H9 (cell line): ENCODE measurements at regions not wholly inside any gene's neighbourhood (a gene's known extent, or its start where the extent isn't known, plus 50 kb on each side); places are given as distances from the start of the nearest gene placed in this dataset.

Experiments used
- DNase-seq: peaks from one replicate; pipeline ENCODE4 v3.0.0-alpha.2; 2017
- H2AFZ ChIP-seq: one replicate; pipeline ENCODE4 v1.6.1; 2013; ENCODE audit warnings: mild to moderate bottlenecking, low read length, control low read depth, moderate library complexity
- H2AK5ac ChIP-seq: 2 replicates; pipeline ENCODE4 v1.6.1; 2013; ENCODE audit warnings: low read length, control low read depth, mixed read lengths; ENCODE audit not compliant: insufficient read length
- H2BK120ac ChIP-seq: one replicate; pipeline ENCODE4 v1.6.1; 2013; ENCODE audit warnings: low read depth, mild to moderate bottlenecking, low read length, control low read depth, inconsistent platforms; ENCODE audit not compliant: poor library complexity, severe bottlenecking
- H2BK12ac ChIP-seq: 2 replicates; pipeline ENCODE4 v1.6.1; 2013; ENCODE audit warnings: low read length, control low read depth, mixed read lengths, low read depth; ENCODE audit not compliant: insufficient read length
- H2BK15ac ChIP-seq: 2 replicates; pipeline ENCODE4 v1.6.1; 2013; ENCODE audit warnings: low read depth, low read length, control low read depth
- H2BK20ac ChIP-seq: one replicate; pipeline ENCODE4 v1.6.1; 2013; ENCODE audit warnings: low read depth, mild to moderate bottlenecking, low read length, control low read depth, inconsistent platforms; ENCODE audit not compliant: poor library complexity, severe bottlenecking
- H2BK5ac ChIP-seq: 2 replicates; pipeline ENCODE4 v1.6.1; 2013; ENCODE audit warnings: low read length, control low read depth, mixed read lengths; ENCODE audit not compliant: insufficient read length
- H3K14ac ChIP-seq: 2 replicates; pipeline ENCODE4 v1.6.1; 2013; ENCODE audit warnings: low read length, control low read depth; ENCODE audit not compliant: insufficient read depth
- H3K18ac ChIP-seq: 2 replicates; pipeline ENCODE4 v1.6.1; 2013; ENCODE audit warnings: low read depth, mild to moderate bottlenecking, mixed read lengths, low read length, control low read depth; ENCODE audit not compliant: insufficient read length
- H3K23ac ChIP-seq: 2 replicates; pipeline ENCODE4 v1.6.1; 2013; ENCODE audit warnings: low read length, control low read depth, mixed read lengths, low read depth; ENCODE audit not compliant: insufficient read length
- H3K23me2 ChIP-seq: 2 replicates; pipeline ENCODE4 v1.6.1; 2013; ENCODE audit warnings: low read depth, mild to moderate bottlenecking, mixed read lengths, low read length, control low read depth; ENCODE audit not compliant: insufficient read length, poor library complexity, severe bottlenecking
- H3K27ac ChIP-seq: 2 replicates; pipeline ENCODE4 v1.5.1; 2013; ENCODE audit warnings: low read length, control low read depth, mixed read lengths, low read depth; ENCODE audit not compliant: insufficient read length
- H3K27me3 ChIP-seq: 2 replicates; pipeline ENCODE4 v1.6.1; 2013; ENCODE audit warnings: low read length, control low read depth, inconsistent platforms; ENCODE audit not compliant: insufficient read depth
- H3K4ac ChIP-seq: 2 replicates; pipeline ENCODE4 v1.6.1; 2013; ENCODE audit warnings: low read depth, mild to moderate bottlenecking, control low read depth, inconsistent platforms, low read length, moderate library complexity
- H3K4me1 ChIP-seq: 2 replicates; pipeline ENCODE4 v1.6.1; 2013; ENCODE audit warnings: low read length, control low read depth, inconsistent platforms; ENCODE audit not compliant: insufficient read depth
- H3K4me2 ChIP-seq: 2 replicates; pipeline ENCODE4 v1.6.1; 2013; ENCODE audit warnings: low read length, control low read depth, mixed read lengths; ENCODE audit not compliant: insufficient read length, insufficient read depth
- H3K56ac ChIP-seq: 2 replicates; pipeline ENCODE4 v1.6.1; 2013; ENCODE audit warnings: low read depth, mild to moderate bottlenecking, mixed read lengths, low read length, control low read depth; ENCODE audit not compliant: insufficient read length
- H3K79me1 ChIP-seq: 2 replicates; pipeline ENCODE4 v1.6.1; 2013; ENCODE audit warnings: low read depth, mild to moderate bottlenecking, moderate library complexity, low read length, control low read depth, inconsistent platforms; ENCODE audit not compliant: insufficient read depth, poor library complexity, severe bottlenecking
- H3K79me2 ChIP-seq: 2 replicates; pipeline ENCODE4 v1.6.1; 2013; ENCODE audit warnings: low read length, control low read depth, inconsistent platforms; ENCODE audit not compliant: insufficient read depth
- H3K9ac ChIP-seq: 2 replicates; pipeline ENCODE4 v1.6.1; 2013; ENCODE audit warnings: low read length, control low read depth, mixed read lengths; ENCODE audit not compliant: insufficient read length; ENCODE audit errors: extremely low read depth
- H3K9me3 ChIP-seq: one replicate; pipeline ENCODE4 v1.6.1; 2013; ENCODE audit warnings: low read depth, low read length, inconsistent platforms; ENCODE audit not compliant: control insufficient read depth
- H3T11ph ChIP-seq: one replicate; pipeline ENCODE4 v1.6.1; 2013; ENCODE audit warnings: mild to moderate bottlenecking, low read length, control low read depth, inconsistent platforms
- H4K20me1 ChIP-seq: one replicate; pipeline ENCODE4 v1.6.1; 2013; ENCODE audit not compliant: control insufficient read depth, insufficient read length, insufficient read depth
- H4K5ac ChIP-seq: 2 replicates; pipeline ENCODE4 v1.6.1; 2013; ENCODE audit warnings: low read depth, mild to moderate bottlenecking, mixed read lengths, low read length, control low read depth; ENCODE audit not compliant: insufficient read length
- H4K8ac ChIP-seq: replicated peaks from 2 replicates; pipeline ENCODE4 v1.6.1; 2013; ENCODE audit warnings: low read length, control low read depth, mixed read lengths, low read depth; ENCODE audit not compliant: insufficient read length
- H4K91ac ChIP-seq: 2 replicates; pipeline ENCODE4 v1.6.1; 2013; ENCODE audit warnings: low read depth, mild to moderate bottlenecking, moderate library complexity, mixed read lengths, low read length, control low read depth; ENCODE audit not compliant: insufficient read length
- H3K27ac Mint-ChIP-seq, 3 experiments: 2 replicates in 2 of 3; 3 replicates in 1 of 3; pipeline ENCODE4 v1.8.0; 2020 to 2021; ENCODE audit warnings: mixed read lengths in 3 of 3, mild to moderate bottlenecking in 1 of 3, moderate library complexity in 1 of 3
- H3K27me3 Mint-ChIP-seq: 2 replicates; pipeline ENCODE4 v1.8.0; 2021; ENCODE audit warnings: low read depth, mild to moderate bottlenecking, moderate library complexity, mixed read lengths
- H3K36me3 Mint-ChIP-seq, 3 experiments: 2 replicates in 2 of 3; 3 replicates in 1 of 3; pipeline ENCODE4 v1.8.0; 2020 to 2021; ENCODE audit warnings: low read depth in 3 of 3, mixed read lengths in 3 of 3; ENCODE audit not compliant: insufficient read depth in 1 of 3
- H3K4me1 Mint-ChIP-seq, 2 experiments: 2 replicates each; pipeline ENCODE4 v1.8.0; 2020; ENCODE audit warnings: mixed read lengths in 2 of 2
- H3K4me3 Mint-ChIP-seq, 2 experiments: 2 replicates in 1 of 2; 3 replicates in 1 of 2; pipeline ENCODE4 v1.8.0; 2020 to 2021; ENCODE audit warnings: mild to moderate bottlenecking in 2 of 2, mixed read lengths in 2 of 2, moderate library complexity in 1 of 2
- H3K9me3 Mint-ChIP-seq, 2 experiments: 2 replicates in 1 of 2; 3 replicates in 1 of 2; pipeline ENCODE4 v1.8.0; 2020; ENCODE audit warnings: mild to moderate bottlenecking in 2 of 2, mixed read lengths in 2 of 2, moderate library complexity in 1 of 2
- CTCF ChIP-seq: fragments of 200-600 bp; sonication (generic); conservative IDR thresholded peaks from 3 replicates; pipeline ENCODE4 v1.8.0; 2021; ENCODE audit warnings: antibody characterized with exemption, mild to moderate bottlenecking
- WGBS: extraction: QIAGEN DNeasy Blood & Tissue Kit; methylation state at CpG from one replicate; pipeline ENCODE4 v1.1.7; 2013; ENCODE audit warnings: missing lambda C conversion rate, low lambda C conversion rate, mixed read lengths; ENCODE audit not compliant: insufficient read length; ENCODE audit errors: extremely low coverage; 5-methylcytosine and 5-hydroxymethylcytosine counted together

GRCh38 chr1:194476872-194477271 is 1290.5 kb upstream of the B3GALT2 start:
- no peak for TF ChIP-seq CTCF
- Histone ChIP-seq H2AK5ac (no peak overlapping the region), H4K91ac (no peak overlapping the region), H2BK20ac (no peak overlapping the region), H3T11ph (no peak overlapping the region), H3K23ac (no peak overlapping the region), H3K18ac (no peak overlapping the region), H3K79me1 (no peaks in the 10 kb centered on the region), H2AFZ (no peak overlapping the region), H4K5ac (no peak overlapping the region), H3K56ac (no peak overlapping the region), H3K9ac (no peak overlapping the region), H3K27me3 (no peaks in the 10 kb centered on the region), H3K4me2 (no peak overlapping the region), H3K14ac (no peak overlapping the region), H3K4ac (no peak overlapping the region), H4K20me1 (no peaks in the 10 kb centered on the region), H4K8ac (no peak overlapping the region), H2BK12ac (no peak overlapping the region), H3K23me2 (no peaks in the 10 kb centered on the region), H2BK5ac (no peak overlapping the region), H3K4me1 (no peaks in the 10 kb centered on the region), H3K9me3 (no peaks in the 10 kb centered on the region), H3K79me2 (no peaks in the 10 kb centered on the region), H3K27ac (no peak overlapping the region), H2BK15ac (no peak overlapping the region), H2BK120ac (no peak overlapping the region)
- Mint-ChIP-seq H3K27ac (no peak overlapping the region), H3K9me3 (no peaks in the 10 kb centered on the region; a peak in 1 of 5 replicates), H3K4me1 (no peaks in the 10 kb centered on the region), H3K27me3 (no peaks in the 10 kb centered on the region), H3K4me3 (no peak overlapping the region), H3K36me3 (no peaks in the 10 kb centered on the region)
- WGBS, result no CpG with 5 or more reads among the region's 2 CpGs
- no peak for DNase-seq
